ENCODE measurements at regions not wholly inside any gene's neighbourhood (a gene's known extent, or its start where the extent isn't known, plus 50 kb on each side); places are given as distances from the start of the nearest gene placed in this dataset.
"Not testable (repeated sequence)": the region's sequence is repeated elsewhere in the genome, so short reads cannot be mapped to it uniquely, and the experiment has no call there.

GRCh38 chr14:38357557-38357956 lies 101.7 kb upstream of the CLEC14A start:
- intact Hi-C loops (cut with micrococcal nuclease): no loop called here
- RAD21 ChIA-PET (ENCODE audit: low non-redundant PET in 1 of 2, low total read pairs in 2 of 2, uncharacterized antibody in 2 of 2, unreplicated experiment in 2 of 2): no interaction called here
- no peak for DNase-seq (ENCODE audit: low read depth, low spot score)

GRCh38 chr14:38355473-38355872 lies 99.6 kb upstream of the CLEC14A start:
- DNase-seq (ENCODE audit: low read depth, low spot score); CTCF ChIA-PET; H2AFZ ChIP-seq (ENCODE audit: low read depth, low read length, poor library complexity, severe bottlenecking); H3K79me2 ChIP-seq (ENCODE audit: insufficient read depth, low read length); intact Hi-C loops (cut with micrococcal nuclease); H3K27ac ChIP-seq (ENCODE audit: low read depth, low read length); H4K20me1 ChIP-seq (ENCODE audit: insufficient read depth); H3K4me1 ChIP-seq (ENCODE audit: control insufficient read depth in 1 of 2, insufficient read depth in 2 of 2, low read length in 2 of 2); H3K36me3 ChIP-seq (ENCODE audit: control insufficient read depth in 1 of 2, insufficient read depth in 2 of 2, low read length in 2 of 2); H3K9ac ChIP-seq (ENCODE audit: low read length); H3K4me2 ChIP-seq (ENCODE audit: low read length); H3K4me3 ChIP-seq (replicated peaks in 1 of 2; ENCODE audit: low read depth in 1 of 2, low read length in 2 of 2); BruUV-seq (replicated peaks); RAD21 ChIA-PET (ENCODE audit: low non-redundant PET in 1 of 2, low total read pairs in 2 of 2, uncharacterized antibody in 2 of 2, unreplicated experiment in 2 of 2); ATAC-seq; H3K9me2 ChIP-seq (ENCODE audit: insufficient read depth); H3K9me3 ChIP-seq (ENCODE audit: control insufficient read depth in 1 of 2, insufficient read depth in 1 of 2, low read depth in 1 of 2, low read length in 2 of 2); POLR2A ChIA-PET; H3K27me3 ChIP-seq (ENCODE audit: insufficient read depth, low read length): not testable (repeated sequence)

More at GRCh38 chr14:38357557-38357956, 101.7 kb upstream of the CLEC14A start:
- no peak for ATAC-seq
- no TSS peak for BruUV-seq (replicated peaks)
- Histone ChIP-seq H3K9ac (ENCODE audit: low read length) (no peak overlapping the region), H2AFZ (ENCODE audit: low read depth, low read length, poor library complexity, severe bottlenecking) (no peak overlapping the region), H4K20me1 (ENCODE audit: insufficient read depth) (no peaks in the 10 kb centered on the region; the same call in 1 of the 2 replicates), H3K4me3 (replicated peaks in 1 of 2; ENCODE audit: low read depth in 1 of 2, low read length in 2 of 2) (no peak overlapping the region), H3K9me2 (ENCODE audit: insufficient read depth) (no peaks in the 10 kb centered on the region), H3K9me3 (ENCODE audit: control insufficient read depth in 1 of 2, insufficient read depth in 1 of 2, low read depth in 1 of 2, low read length in 2 of 2) (no peaks in the 10 kb centered on the region; a peak in 1 of 4 replicates), H3K4me2 (ENCODE audit: low read length) (no peak overlapping the region), H3K79me2 (ENCODE audit: insufficient read depth, low read length) (no peaks in the 10 kb centered on the region), H3K36me3 (ENCODE audit: control insufficient read depth in 1 of 2, insufficient read depth in 2 of 2, low read length in 2 of 2) (no peaks in the 10 kb centered on the region), H3K27me3 (ENCODE audit: insufficient read depth, low read length) (no peaks in the 10 kb centered on the region), H3K4me1 (ENCODE audit: control insufficient read depth in 1 of 2, insufficient read depth in 2 of 2, low read length in 2 of 2) (no peaks in the 10 kb centered on the region), H3K27ac (ENCODE audit: low read depth, low read length) (no peak overlapping the region)
- CTCF ChIA-PET: no interaction called here
- POLR2A ChIA-PET: no interaction called here
- no peak for TF ChIP-seq SP1 (IDR thresholded peaks at IDR 0.05; ENCODE audit: low read depth)
- TF ChIP-seq EZH2phosphoT487 (IDR thresholded peaks at IDR 0.05; ENCODE audit: borderline replicate concordance): no peak
- TF ChIP-seq ZNF274 (IDR thresholded peaks at IDR 0.05; ENCODE audit: low read depth, low read length): no peak
- no peak for TF ChIP-seq ZBTB33 (IDR thresholded peaks at IDR 0.05; ENCODE audit: extremely low read depth, insufficient replicate concordance, low read length)
- TF ChIP-seq CTCF (IDR thresholded peaks at IDR 0.05 in 2 of 3, conservative IDR thresholded peaks at IDR 0.05 in 1 of 3; ENCODE audit: borderline replicate concordance in 1 of 3, insufficient read depth in 1 of 3, low read depth in 2 of 3, low read length in 2 of 3): no peak
- TF ChIP-seq MAX (IDR thresholded peaks at IDR 0.05): no peak
- TF ChIP-seq TCF7L2 (IDR thresholded peaks at IDR 0.05; ENCODE audit: borderline replicate concordance, extremely low read depth, insufficient read depth, insufficient read length): no peak
- TF ChIP-seq FOSL1 (IDR thresholded peaks at IDR 0.05; ENCODE audit: low read depth): no peak

All from HCT116 (cell line).